CD8-positive, alpha-beta memory T cell (primary cell): ENCODE measurements at regions not wholly inside any gene's neighbourhood (a gene's known extent, or its start where the extent isn't known, plus 50 kb on each side); places are given as distances from the start of the nearest gene placed in this dataset.

Source experiments
- CTCF ChIA-PET: fragments of 350-600 bp; sonication (Branson Sonifier 250); formaldehyde crosslinking; loops from one replicate; lab custom pipeline; 2021; ENCODE audit warnings: antibody characterized with exemption; lab: Charles Lee
- POLR2A ChIA-PET: fragments of 350-600 bp; sonication (Branson Sonifier 250); formaldehyde crosslinking; loops from one replicate; lab custom pipeline; 2021; ENCODE audit warnings: antibody characterized with exemption; lab: Charles Lee
- DNase-seq, 5 donors: peaks; one replicate each; pipeline versions ENCODE4 v3.0.0 to v3.0.0-alpha.2; 2020 to 2022; ENCODE audit warnings: mixed read lengths in 1 of 5
- H3K27ac ChIP-seq: one replicate; pipeline ENCODE4 v1.7.0; 2013; ENCODE audit warnings: low read depth, mild to moderate bottlenecking, low read length, moderate library complexity
- H3K27me3 ChIP-seq: 2 replicates; pipeline ENCODE4 v1.7.0; 2013; ENCODE audit warnings: low read length, mild to moderate bottlenecking; ENCODE audit not compliant: insufficient read depth, poor library complexity, severe bottlenecking
- H3K36me3 ChIP-seq: 2 replicates; pipeline ENCODE4 v1.7.0; 2013; ENCODE audit warnings: mild to moderate bottlenecking, low read length, moderate library complexity; ENCODE audit not compliant: insufficient read depth
- H3K4me1 ChIP-seq: 2 replicates; pipeline ENCODE4 v1.7.0; 2013; ENCODE audit warnings: mild to moderate bottlenecking, low read length, moderate library complexity; ENCODE audit not compliant: insufficient read depth
- H3K4me3 ChIP-seq: 2 replicates; pipeline ENCODE4 v1.7.0; 2013; ENCODE audit warnings: mild to moderate bottlenecking, low read length
- H3K9me3 ChIP-seq: 2 replicates; pipeline ENCODE4 v1.7.0; 2013; ENCODE audit warnings: mild to moderate bottlenecking, low read length
- H3K27ac Mint-ChIP-seq, 8 donors: one replicate each; pipeline ENCODE4 v1.8.0; 2020 to 2021; ENCODE audit warnings: mixed read lengths in 8 of 8, mild to moderate bottlenecking in 6 of 8, inconsistent platforms in 3 of 8, moderate library complexity in 3 of 8
- H3K27me3 Mint-ChIP-seq, 2 donors: one replicate each; pipeline ENCODE4 v1.8.0; 2020 to 2021; ENCODE audit warnings: mixed read lengths in 2 of 2, mild to moderate bottlenecking in 1 of 2, moderate library complexity in 1 of 2
- H3K36me3 Mint-ChIP-seq, 3 donors: one replicate each; pipeline ENCODE4 v1.8.0; 2020 to 2021; ENCODE audit warnings: mixed read lengths in 3 of 3, inconsistent platforms in 1 of 3, mild to moderate bottlenecking in 1 of 3
- H3K4me1 Mint-ChIP-seq, 3 donors: one replicate each; pipeline ENCODE4 v1.8.0; 2020 to 2021; ENCODE audit warnings: mixed read lengths in 3 of 3, inconsistent platforms in 1 of 3, mild to moderate bottlenecking in 1 of 3
- H3K4me3 Mint-ChIP-seq, 7 donors: one replicate each; pipeline ENCODE4 v1.8.0; 2020 to 2021; ENCODE audit warnings: mixed read lengths in 7 of 7, mild to moderate bottlenecking in 6 of 7, moderate library complexity in 4 of 7, inconsistent platforms in 2 of 7
- H3K9me3 Mint-ChIP-seq, 5 donors: one replicate each; pipeline ENCODE4 v1.8.0; 2020 to 2022; ENCODE audit warnings: mixed read lengths in 5 of 5, mild to moderate bottlenecking in 3 of 5, moderate library complexity in 2 of 5, inconsistent platforms in 1 of 5

- no peak overlapping the region for H3K4me3 Mint-ChIP-seq
- no peak overlapping the region for H3K27ac ChIP-seq
- H3K27ac Mint-ChIP-seq, result no peak overlapping the region
- H3K9me3 ChIP-seq, result no peaks in the 10 kb centered on the region
- peaks cover 0 to 2% (median 0%) of the 10 kb centered on the region in 3 donors for H3K36me3 Mint-ChIP-seq
- ChIA-PET POLR2A (no interaction called here), CTCF (no interaction called here)
- no peaks in the 10 kb centered on the region for H3K4me1 Mint-ChIP-seq
- no peak for DNase-seq
- H3K9me3 Mint-ChIP-seq, result peaks cover 0 to 2% (median 0%) of the 10 kb centered on the region in 5 donors
- no peaks in the 10 kb centered on the region for H3K36me3 ChIP-seq
- no peak overlapping the region for H3K4me3 ChIP-seq
- H3K4me1 ChIP-seq, result no peaks in the 10 kb centered on the region
- no peaks in the 10 kb centered on the region for H3K27me3 Mint-ChIP-seq
- H3K27me3 ChIP-seq, result no peaks in the 10 kb centered on the region
Measured at GRCh38 chr2:212711856-212712255, 173.3 kb upstream of the ERBB4 start.

GRCh38 chr2:212709280-212709679 lies 170.7 kb upstream of the ERBB4 start:
- DNase-seq, result no peak
- Histone ChIP-seq H3K27ac (no peak overlapping the region), H3K36me3 (no peaks in the 10 kb centered on the region), H3K27me3 (no peaks in the 10 kb centered on the region), H3K4me1 (no peaks in the 10 kb centered on the region), H3K4me3 (no peak overlapping the region), H3K9me3 (no peaks in the 10 kb centered on the region)
- H3K4me3 Mint-ChIP-seq, result no peak overlapping the region
- no peak overlapping the region for H3K27ac Mint-ChIP-seq
- POLR2A ChIA-PET, result no interaction called here
- CTCF ChIA-PET, result no interaction called here
- peaks cover 0 to 2% (median 0%) of the 10 kb centered on the region in 3 donors for H3K36me3 Mint-ChIP-seq
- no peaks in the 10 kb centered on the region for H3K27me3 Mint-ChIP-seq
- H3K9me3 Mint-ChIP-seq, result peaks cover 0 to 4% (median 0%) of the 10 kb centered on the region in 5 donors
- no peaks in the 10 kb centered on the region for H3K4me1 Mint-ChIP-seq

GRCh38 chr2:212708355-212708754 lies 169.8 kb upstream of the ERBB4 start:
- peaks cover 0 to 2% (median 0%) of the 10 kb centered on the region in 3 donors for H3K36me3 Mint-ChIP-seq
- H3K9me3 Mint-ChIP-seq, result peaks cover 0 to 2% (median 0%) of the 10 kb centered on the region in 5 donors
- DNase-seq, result no peak

GRCh38 chr2:212695426-212695825 lies 156.8 kb upstream of the ERBB4 start:
- Mint-ChIP-seq H3K9me3 (no peaks in the 10 kb centered on the region), H3K4me1 (no peaks in the 10 kb centered on the region), H3K36me3 (no peaks in the 10 kb centered on the region), H3K27me3 (no peaks in the 10 kb centered on the region), H3K27ac (no peak overlapping the region), H3K4me3 (no peak overlapping the region)
- Histone ChIP-seq H3K27ac (no peak overlapping the region), H3K9me3 (no peaks in the 10 kb centered on the region), H3K4me1 (no peaks in the 10 kb centered on the region), H3K4me3 (no peak overlapping the region), H3K27me3 (no peaks in the 10 kb centered on the region), H3K36me3 (no peaks in the 10 kb centered on the region)
- ChIA-PET POLR2A (no interaction called here), CTCF (no interaction called here)
- no peak for DNase-seq

More at GRCh38 chr2:212708355-212708754, 169.8 kb upstream of the ERBB4 start:
- Mint-ChIP-seq H3K27ac (no peak overlapping the region), H3K27me3 (no peaks in the 10 kb centered on the region), H3K4me1 (no peaks in the 10 kb centered on the region), H3K4me3 (no peak overlapping the region)
- Histone ChIP-seq H3K27me3 (no peaks in the 10 kb centered on the region), H3K36me3 (no peaks in the 10 kb centered on the region), H3K4me3 (no peak overlapping the region), H3K4me1 (no peaks in the 10 kb centered on the region), H3K27ac (no peak overlapping the region), H3K9me3 (no peaks in the 10 kb centered on the region)
- ChIA-PET CTCF (no interaction called here), POLR2A (no interaction called here)

- no peak for DNase-seq
- Mint-ChIP-seq H3K4me1 (no peaks in the 10 kb centered on the region), H3K4me3 (no peak overlapping the region), H3K36me3 (no peaks in the 10 kb centered on the region), H3K9me3 (no peaks in the 10 kb centered on the region), H3K27ac (no peak overlapping the region), H3K27me3 (no peaks in the 10 kb centered on the region)
- Histone ChIP-seq H3K4me3 (no peak overlapping the region), H3K27ac (no peak overlapping the region), H3K27me3 (no peaks in the 10 kb centered on the region), H3K9me3 (no peaks in the 10 kb centered on the region), H3K36me3 (no peaks in the 10 kb centered on the region), H3K4me1 (no peaks in the 10 kb centered on the region)
- POLR2A ChIA-PET, result no interaction called here
- CTCF ChIA-PET, result no interaction called here
Measured at GRCh38 chr2:212694398-212694797, 155.8 kb upstream of the ERBB4 start.

- Histone ChIP-seq H3K9me3 (no peaks in the 10 kb centered on the region), H3K4me3 (no peak overlapping the region), H3K27me3 (no peaks in the 10 kb centered on the region), H3K36me3 (no peaks in the 10 kb centered on the region), H3K4me1 (no peaks in the 10 kb centered on the region), H3K27ac (no peak overlapping the region)
- H3K36me3 Mint-ChIP-seq, result no peaks in the 10 kb centered on the region
- H3K9me3 Mint-ChIP-seq, result no peaks in the 10 kb centered on the region
- ChIA-PET CTCF (no interaction called here), POLR2A (no interaction called here)
- no peak overlapping the region for H3K4me3 Mint-ChIP-seq
- no peaks in the 10 kb centered on the region for H3K27me3 Mint-ChIP-seq
- no peak for DNase-seq
- H3K27ac Mint-ChIP-seq, result no peak overlapping the region
- H3K4me1 Mint-ChIP-seq, result no peaks in the 10 kb centered on the region
Measured at GRCh38 chr2:212692466-212692865, 153.9 kb upstream of the ERBB4 start.

GRCh38 chr2:212686285-212686895 lies 147.8 kb upstream of the ERBB4 start:
- Mint-ChIP-seq H3K27ac (no peak overlapping the region), H3K27me3 (no peaks in the 10 kb centered on the region), H3K9me3 (no peaks in the 10 kb centered on the region), H3K36me3 (no peaks in the 10 kb centered on the region), H3K4me1 (no peaks in the 10 kb centered on the region), H3K4me3 (no peak overlapping the region)
- DNase-seq, result peak in 4 of 5 donors; percentile 20 to 46 (median 26)
- H3K4me1 ChIP-seq, result no peaks in the 10 kb centered on the region
- ChIA-PET CTCF (no interaction called here), POLR2A (no interaction called here)
- no peaks in the 10 kb centered on the region for H3K36me3 ChIP-seq
- H3K27me3 ChIP-seq, result no peaks in the 10 kb centered on the region
- H3K9me3 ChIP-seq, result no peaks in the 10 kb centered on the region
- no peak overlapping the region for H3K4me3 ChIP-seq
- no peak overlapping the region for H3K27ac ChIP-seq

- no peak overlapping the region for H3K27ac ChIP-seq
- no peak overlapping the region for H3K27ac Mint-ChIP-seq
- peaks cover 0 to 1% of the 10 kb centered on the region in 2 donors for H3K27me3 Mint-ChIP-seq
- no peak for DNase-seq
- no peak overlapping the region for H3K4me3 Mint-ChIP-seq
- H3K4me1 Mint-ChIP-seq, result no peaks in the 10 kb centered on the region
- H3K9me3 Mint-ChIP-seq, result no peaks in the 10 kb centered on the region
- POLR2A ChIA-PET, result no interaction called here
- H3K36me3 ChIP-seq, result no peaks in the 10 kb centered on the region
- no peak overlapping the region for H3K4me3 ChIP-seq
- H3K36me3 Mint-ChIP-seq, result no peaks in the 10 kb centered on the region
- no peaks in the 10 kb centered on the region for H3K27me3 ChIP-seq
- no peaks in the 10 kb centered on the region for H3K4me1 ChIP-seq
- no peaks in the 10 kb centered on the region for H3K9me3 ChIP-seq
- CTCF ChIA-PET, result no interaction called here
Measured at GRCh38 chr2:212683346-212684097, 144.9 kb upstream of the ERBB4 start.
